ENCODE measurements at regions not wholly inside any gene's neighbourhood (a gene's known extent, or its start where the extent isn't known, plus 50 kb on each side); places are given as distances from the start of the nearest gene placed in this dataset.

GRCh38 chr6:71204741-71205140 lies 83.9 kb upstream of the OGFRL1 start:
- TF ChIP-seq, protein P1, sequence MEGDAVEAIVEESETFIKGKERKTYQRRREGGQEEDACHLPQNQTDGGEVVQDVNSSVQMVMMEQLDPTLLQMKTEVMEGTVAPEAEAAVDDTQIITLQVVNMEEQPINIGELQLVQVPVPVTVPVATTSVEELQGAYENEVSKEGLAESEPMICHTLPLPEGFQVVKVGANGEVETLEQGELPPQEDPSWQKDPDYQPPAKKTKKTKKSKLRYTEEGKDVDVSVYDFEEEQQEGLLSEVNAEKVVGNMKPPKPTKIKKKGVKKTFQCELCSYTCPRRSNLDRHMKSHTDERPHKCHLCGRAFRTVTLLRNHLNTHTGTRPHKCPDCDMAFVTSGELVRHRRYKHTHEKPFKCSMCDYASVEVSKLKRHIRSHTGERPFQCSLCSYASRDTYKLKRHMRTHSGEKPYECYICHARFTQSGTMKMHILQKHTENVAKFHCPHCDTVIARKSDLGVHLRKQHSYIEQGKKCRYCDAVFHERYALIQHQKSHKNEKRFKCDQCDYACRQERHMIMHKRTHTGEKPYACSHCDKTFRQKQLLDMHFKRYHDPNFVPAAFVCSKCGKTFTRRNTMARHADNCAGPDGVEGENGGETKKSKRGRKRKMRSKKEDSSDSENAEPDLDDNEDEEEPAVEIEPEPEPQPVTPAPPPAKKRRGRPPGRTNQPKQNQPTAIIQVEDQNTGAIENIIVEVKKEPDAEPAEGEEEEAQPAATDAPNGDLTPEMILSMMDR (IDR thresholded peaks at IDR 0.05): no peak
- no peak for TF ChIP-seq POLR2A (IDR thresholded peaks at IDR 0.05)

All from lower leg skin (tissue), 3 donors.